Chondrocyte (in vitro differentiated cells): ENCODE measurements at regions not wholly inside any gene's neighbourhood (a gene's known extent, or its start where the extent isn't known, plus 50 kb on each side); places are given as distances from the start of the nearest gene placed in this dataset.

Experiments
- DNase-seq: peaks from one replicate; pipeline ENCODE4 v3.0.0; 2021; ENCODE audit warnings: mixed read lengths, low spot score
- H3K27ac Mint-ChIP-seq: one replicate; pipeline ENCODE4 v1.8.0; 2021; ENCODE audit warnings: mild to moderate bottlenecking, moderate library complexity, mixed read lengths; ENCODE audit not compliant: unreplicated experiment
- H3K27me3 Mint-ChIP-seq: 2 replicates; pipeline ENCODE4 v1.8.0; 2021; ENCODE audit warnings: low read depth, mixed read lengths
- H3K36me3 Mint-ChIP-seq: 2 replicates; pipeline ENCODE4 v1.8.0; 2021; ENCODE audit warnings: low read depth, mixed read lengths
- H3K4me1 Mint-ChIP-seq: 2 replicates; pipeline ENCODE4 v1.8.0; 2021; ENCODE audit warnings: low read depth, mild to moderate bottlenecking, mixed read lengths
- H3K4me3 Mint-ChIP-seq: one replicate; pipeline ENCODE4 v1.8.0; 2021; ENCODE audit warnings: mild to moderate bottlenecking, moderate library complexity, mixed read lengths; ENCODE audit not compliant: unreplicated experiment
- H3K9me3 Mint-ChIP-seq: 2 replicates; pipeline ENCODE4 v1.8.0; 2021; ENCODE audit warnings: low read depth, mixed read lengths
- TF ChIP-seq, protein P1 (sequence below): fragments of 200-600 bp; sonication (generic); IDR thresholded peaks from 2 replicates; pipeline ENCODE4 v1.5.0; 2021; ENCODE audit warnings: antibody characterized with exemption, mild to moderate bottlenecking, moderate library complexity

GRCh38 chr14:58863661-58864345 is 226.0 kb downstream of the DACT1 start:
- TF ChIP-seq, protein P1, sequence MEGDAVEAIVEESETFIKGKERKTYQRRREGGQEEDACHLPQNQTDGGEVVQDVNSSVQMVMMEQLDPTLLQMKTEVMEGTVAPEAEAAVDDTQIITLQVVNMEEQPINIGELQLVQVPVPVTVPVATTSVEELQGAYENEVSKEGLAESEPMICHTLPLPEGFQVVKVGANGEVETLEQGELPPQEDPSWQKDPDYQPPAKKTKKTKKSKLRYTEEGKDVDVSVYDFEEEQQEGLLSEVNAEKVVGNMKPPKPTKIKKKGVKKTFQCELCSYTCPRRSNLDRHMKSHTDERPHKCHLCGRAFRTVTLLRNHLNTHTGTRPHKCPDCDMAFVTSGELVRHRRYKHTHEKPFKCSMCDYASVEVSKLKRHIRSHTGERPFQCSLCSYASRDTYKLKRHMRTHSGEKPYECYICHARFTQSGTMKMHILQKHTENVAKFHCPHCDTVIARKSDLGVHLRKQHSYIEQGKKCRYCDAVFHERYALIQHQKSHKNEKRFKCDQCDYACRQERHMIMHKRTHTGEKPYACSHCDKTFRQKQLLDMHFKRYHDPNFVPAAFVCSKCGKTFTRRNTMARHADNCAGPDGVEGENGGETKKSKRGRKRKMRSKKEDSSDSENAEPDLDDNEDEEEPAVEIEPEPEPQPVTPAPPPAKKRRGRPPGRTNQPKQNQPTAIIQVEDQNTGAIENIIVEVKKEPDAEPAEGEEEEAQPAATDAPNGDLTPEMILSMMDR = no peak
- H3K27ac Mint-ChIP-seq = peak overlapping the region; percentile 88
- H3K27me3 Mint-ChIP-seq = no peaks in the 10 kb centered on the region
- DNase-seq = no peak
- peaks cover 90% of the 10 kb centered on the region for H3K4me1 Mint-ChIP-seq
- H3K36me3 Mint-ChIP-seq = peaks cover 8% of the 10 kb centered on the region
- no peak overlapping the region for H3K4me3 Mint-ChIP-seq
- H3K9me3 Mint-ChIP-seq = peaks cover 17% of the 10 kb centered on the region

DNA sequence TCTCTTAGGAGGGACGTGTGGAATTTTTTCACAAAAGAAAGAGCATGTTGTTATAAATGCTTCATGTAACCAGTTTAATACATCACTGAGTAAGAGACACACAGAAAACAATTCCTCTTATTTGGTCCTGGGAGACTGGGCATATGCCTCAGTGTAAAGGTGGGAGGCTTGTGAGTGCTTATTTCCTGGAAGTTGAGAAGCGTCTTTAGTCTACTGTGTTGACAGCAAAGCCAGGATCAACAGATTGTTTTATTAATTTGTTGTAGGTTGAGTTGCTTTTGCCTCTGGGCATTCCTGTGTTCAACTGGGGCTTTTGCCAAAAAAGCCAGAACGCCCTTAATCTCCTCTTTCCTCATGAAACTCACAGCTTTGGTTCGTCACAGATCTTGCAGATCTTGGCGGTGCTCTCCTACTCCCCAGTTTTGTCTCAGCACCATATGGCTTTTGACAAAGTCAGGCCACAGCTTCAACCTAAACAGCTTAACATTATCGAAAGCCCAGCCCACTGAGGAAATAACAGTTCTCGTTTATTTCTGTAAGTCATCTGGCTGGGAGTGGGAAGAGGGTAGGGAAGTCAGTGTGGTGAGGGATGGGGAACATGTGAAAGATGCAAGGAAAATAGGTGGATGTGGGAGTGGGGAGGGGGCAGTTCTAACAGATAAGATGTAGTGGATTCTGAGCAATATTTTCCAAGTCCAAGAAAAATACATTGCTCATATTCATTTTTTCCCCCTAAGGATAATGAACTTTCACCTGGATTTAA is 227.2 kb downstream of the DACT1 start:
- H3K27ac Mint-ChIP-seq = peak overlapping the region; percentile 93
- no peak for DNase-seq
- H3K4me3 Mint-ChIP-seq = peak overlapping the region; percentile 39

GRCh38 chr14:58865514-58866281 is 227.9 kb downstream of the DACT1 start:
- H3K27me3 Mint-ChIP-seq = no peaks in the 10 kb centered on the region
- peak overlapping the region; percentile 93 for H3K27ac Mint-ChIP-seq
- H3K4me1 Mint-ChIP-seq = peaks cover 75% of the 10 kb centered on the region
- no peaks in the 10 kb centered on the region for H3K36me3 Mint-ChIP-seq
- H3K9me3 Mint-ChIP-seq = peaks cover 9% of the 10 kb centered on the region
- H3K4me3 Mint-ChIP-seq = peak overlapping the region; percentile 39
- TF ChIP-seq, protein P1 = no peak
- no peak for DNase-seq

More for the DNA sequence above, 227.2 kb downstream of the DACT1 start:
- TF ChIP-seq, protein P1 = no peak
- Mint-ChIP-seq H3K9me3 (peaks cover 9% of the 10 kb centered on the region), H3K36me3 (no peaks in the 10 kb centered on the region), H3K4me1 (peaks cover 83% of the 10 kb centered on the region), H3K27me3 (no peaks in the 10 kb centered on the region)

GRCh38 chr14:58866391-58866790 is 228.6 kb downstream of the DACT1 start:
- no peaks in the 10 kb centered on the region for H3K36me3 Mint-ChIP-seq
- TF ChIP-seq, protein P1 = no peak
- H3K9me3 Mint-ChIP-seq = peaks cover 9% of the 10 kb centered on the region
- no peak for DNase-seq
- H3K4me1 Mint-ChIP-seq = peaks cover 74% of the 10 kb centered on the region
- H3K27me3 Mint-ChIP-seq = no peaks in the 10 kb centered on the region
- no peak overlapping the region for H3K4me3 Mint-ChIP-seq
- peak overlapping the region; percentile 93 for H3K27ac Mint-ChIP-seq

DNA sequence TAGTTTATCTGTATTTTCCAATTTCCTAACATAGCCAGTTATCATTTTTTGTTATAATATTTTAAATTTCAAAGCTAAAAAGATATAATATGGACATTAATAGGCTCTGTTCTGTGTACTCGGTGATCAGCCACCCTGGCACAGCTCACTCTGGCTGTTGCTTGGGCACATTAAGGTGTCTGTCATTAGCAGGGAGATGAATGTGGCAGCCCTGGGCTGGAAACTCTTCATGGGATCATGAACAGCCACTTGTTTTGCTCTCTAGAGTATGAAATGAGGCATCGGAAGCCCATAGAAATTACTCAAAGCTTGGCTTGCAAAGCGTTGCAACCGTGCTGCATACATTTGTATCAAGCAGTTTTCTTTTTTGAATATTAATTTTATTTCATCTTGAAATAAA is 233.2 kb downstream of the DACT1 start:
- no peak overlapping the region for H3K4me3 Mint-ChIP-seq
- TF ChIP-seq, protein P1 = no peak
- no peaks in the 10 kb centered on the region for H3K27me3 Mint-ChIP-seq
- H3K27ac Mint-ChIP-seq = peak overlapping the region; percentile 36
- H3K4me1 Mint-ChIP-seq = peaks cover 62% of the 10 kb centered on the region
- no peaks in the 10 kb centered on the region for H3K9me3 Mint-ChIP-seq
- no peak for DNase-seq
- no peaks in the 10 kb centered on the region for H3K36me3 Mint-ChIP-seq
